ENCODE measurements at regions not wholly inside any gene's neighbourhood (a gene's known extent, or its start where the extent isn't known, plus 50 kb on each side); places are given as distances from the start of the nearest gene placed in this dataset.
"Not testable (repeated sequence)": the region's sequence is repeated elsewhere in the genome, so short reads cannot be mapped to it uniquely, and the experiment has no call there.

DNA sequence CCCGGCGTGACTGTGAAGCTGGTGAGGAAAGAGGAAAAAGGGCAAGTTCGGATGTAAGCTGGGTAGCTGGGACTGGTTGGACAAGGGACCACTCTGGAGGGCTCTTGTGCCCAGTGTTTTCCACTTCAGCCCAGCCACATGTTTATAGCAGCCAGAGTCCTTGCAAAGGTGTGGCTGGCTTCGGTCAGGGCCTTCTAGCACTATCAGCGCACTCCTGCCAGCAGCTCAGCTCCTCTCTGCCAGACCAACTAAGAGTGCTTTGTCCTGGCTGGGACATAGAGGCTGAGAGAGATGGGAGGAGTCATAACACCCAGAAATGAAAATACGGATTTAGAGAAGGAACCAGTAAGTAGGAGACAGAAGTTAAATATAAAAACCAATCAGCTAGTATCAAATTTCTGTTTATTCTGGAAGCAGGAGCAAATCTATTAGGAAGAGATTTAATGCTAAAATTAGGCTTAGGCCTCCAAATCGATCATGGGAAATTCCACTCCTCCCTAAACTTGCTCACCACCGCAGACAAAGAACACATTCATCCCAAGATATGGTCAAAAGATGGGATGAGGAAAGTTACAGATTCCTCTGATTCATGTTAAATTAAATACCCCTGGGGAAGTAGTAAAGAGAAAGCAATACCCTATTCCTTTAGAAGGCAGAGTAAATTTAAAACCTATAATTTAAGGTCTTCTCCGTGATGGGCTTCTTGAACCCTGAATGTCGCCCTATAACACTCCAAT lies 135.0 kb downstream of the RALA start:
- DNase-seq, result no peak

DNA sequence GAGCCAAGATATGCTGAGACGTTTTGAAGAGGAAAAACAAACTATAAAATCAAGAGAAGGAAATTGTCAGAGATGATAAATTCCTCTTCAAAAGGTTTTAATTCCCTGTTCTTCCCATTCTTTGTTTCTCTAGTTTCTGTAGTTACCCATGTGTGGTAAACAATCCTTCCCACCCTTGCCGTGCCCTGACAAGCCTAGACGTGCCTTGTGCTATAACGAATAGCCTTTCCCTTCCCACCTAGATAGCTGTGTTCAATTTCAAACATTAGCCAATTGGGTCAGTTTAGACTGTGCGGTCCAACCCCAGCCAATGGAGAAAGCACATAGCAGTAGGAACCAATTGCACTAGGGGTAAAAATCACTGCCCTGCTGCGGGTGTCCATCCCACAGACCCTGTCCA lies 138.1 kb downstream of the RALA start:
- no peak for DNase-seq

DNA sequence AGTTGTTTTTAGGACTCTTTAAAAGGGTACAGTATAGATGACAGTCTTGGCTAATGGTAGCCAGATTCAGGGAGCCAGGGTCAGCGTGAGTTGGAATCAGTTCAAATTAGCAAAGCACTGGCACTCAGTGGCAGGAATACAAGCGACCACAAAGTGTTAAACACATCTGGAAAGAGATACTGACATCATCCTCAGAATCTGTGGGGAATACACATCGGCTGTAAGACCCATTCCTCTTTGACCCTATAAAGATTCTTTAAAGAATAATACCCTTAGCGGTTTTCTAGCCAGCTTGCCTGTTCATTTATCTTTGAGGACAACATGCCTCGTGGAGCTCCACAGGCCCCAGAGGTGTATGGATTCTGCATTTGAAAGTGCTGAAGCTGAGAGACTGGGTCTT lies 139.1 kb downstream of the RALA start:
- DNase-seq, result not testable (repeated sequence)

DNA sequence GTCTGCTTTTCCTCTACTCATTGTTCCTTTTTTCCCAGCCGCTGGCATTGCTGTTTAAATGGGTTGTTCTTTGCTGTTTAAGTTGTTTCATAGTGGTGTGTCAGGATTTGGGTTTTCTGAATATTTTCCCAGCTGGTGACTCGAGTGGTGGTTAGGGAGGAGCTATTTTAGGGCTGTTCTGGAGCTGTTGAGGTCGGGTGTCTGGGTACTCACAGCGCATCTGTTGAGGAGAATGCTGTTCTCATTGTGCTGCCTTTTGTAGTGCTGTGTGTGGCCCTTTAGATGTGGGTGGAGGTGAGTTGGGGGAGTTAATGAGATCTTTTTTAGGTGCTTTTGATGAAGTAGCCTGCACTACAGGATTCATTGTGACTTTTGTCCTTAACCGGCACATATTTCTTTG lies 139.5 kb downstream of the RALA start:
- DNase-seq, result peak in 1 of 56 donors; percentile 8

DNA sequence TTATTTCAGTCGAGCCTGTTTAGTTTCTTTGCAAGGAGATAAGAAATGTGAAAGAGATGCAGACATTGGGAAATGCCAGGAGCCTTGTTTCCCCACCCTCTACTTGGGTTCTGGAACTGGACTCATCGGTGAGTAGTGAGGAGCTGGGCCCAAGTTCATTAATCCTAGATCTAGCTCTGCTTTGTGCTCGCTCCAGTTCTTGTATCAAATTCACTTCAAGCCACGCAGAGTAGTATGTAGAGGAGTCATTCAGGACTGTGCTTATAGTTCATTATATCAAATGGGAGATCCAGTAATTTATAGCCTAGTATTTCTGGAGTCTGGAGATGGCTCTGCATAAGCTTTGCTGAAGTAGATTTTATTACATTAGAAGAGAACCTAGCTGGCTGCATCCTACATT lies 142.5 kb downstream of the RALA start:
- DNase-seq, result not testable (repeated sequence)

DNA sequence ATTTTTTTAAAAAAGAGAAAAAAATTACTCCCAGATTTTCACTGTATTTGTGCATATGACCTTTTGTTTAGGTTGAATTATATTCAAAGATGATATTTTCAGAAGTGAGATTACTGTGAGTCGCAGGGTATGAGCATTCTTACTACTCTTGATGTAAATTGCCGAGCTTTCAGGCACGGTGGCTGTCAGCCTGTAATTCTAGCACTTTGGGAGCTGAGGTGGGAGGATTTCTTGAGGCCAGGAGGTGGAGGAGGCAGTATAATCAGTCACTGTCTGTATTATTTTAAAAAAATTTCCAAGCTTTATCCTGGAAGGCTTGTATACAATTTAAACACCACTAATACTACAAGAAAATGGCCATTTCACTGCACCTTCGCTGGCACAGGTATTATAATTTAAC lies 145.1 kb downstream of the RALA start:
- DNase-seq, result not testable (repeated sequence)

DNA sequence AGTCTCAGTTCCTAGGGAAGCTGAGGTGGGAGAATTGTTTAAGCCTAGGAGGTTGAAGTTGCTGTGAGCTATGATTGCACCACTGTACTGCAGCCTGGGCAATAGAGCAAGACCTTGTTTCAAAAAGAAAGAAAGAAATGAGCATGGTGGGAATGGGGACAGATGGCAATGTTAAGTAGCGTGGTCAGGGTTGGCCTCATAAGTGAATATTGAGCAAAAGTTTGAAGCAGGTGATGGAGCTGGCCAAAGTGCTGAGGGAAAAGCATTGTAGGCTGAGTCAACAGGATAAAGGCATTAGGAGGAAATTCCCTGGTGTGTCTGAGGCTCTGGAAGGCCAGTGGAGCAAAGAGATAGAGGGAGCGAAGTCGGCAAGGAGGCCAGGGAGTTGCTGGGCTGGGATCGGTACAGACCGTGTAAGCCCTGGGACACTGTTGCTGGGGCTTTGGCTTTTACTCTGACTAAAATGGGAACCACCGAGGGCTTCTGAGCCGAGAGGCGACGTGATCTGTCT lies 151.0 kb downstream of the RALA start:
- DNase-seq, result not testable (repeated sequence)

DNA sequence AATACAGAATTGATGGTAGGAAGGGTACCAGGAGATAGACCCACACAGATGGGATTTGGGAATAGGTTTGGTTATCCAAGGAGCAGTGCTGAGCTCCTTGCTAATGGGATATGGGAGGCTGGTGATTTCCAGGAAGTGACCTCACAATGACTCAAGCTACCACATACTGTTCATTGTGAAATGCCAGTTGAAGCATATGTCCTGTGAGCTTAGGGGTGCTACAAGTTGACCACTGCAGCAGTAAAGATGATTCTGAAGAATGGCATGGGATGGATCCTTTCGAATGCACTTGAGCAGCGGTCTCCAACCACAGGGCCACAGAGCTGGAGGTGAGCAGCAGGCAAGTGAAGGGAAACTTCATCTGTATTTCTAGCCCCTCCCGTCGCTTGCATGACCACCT lies 158.2 kb downstream of the RALA start:
- DNase-seq, result not testable (repeated sequence)

DNA sequence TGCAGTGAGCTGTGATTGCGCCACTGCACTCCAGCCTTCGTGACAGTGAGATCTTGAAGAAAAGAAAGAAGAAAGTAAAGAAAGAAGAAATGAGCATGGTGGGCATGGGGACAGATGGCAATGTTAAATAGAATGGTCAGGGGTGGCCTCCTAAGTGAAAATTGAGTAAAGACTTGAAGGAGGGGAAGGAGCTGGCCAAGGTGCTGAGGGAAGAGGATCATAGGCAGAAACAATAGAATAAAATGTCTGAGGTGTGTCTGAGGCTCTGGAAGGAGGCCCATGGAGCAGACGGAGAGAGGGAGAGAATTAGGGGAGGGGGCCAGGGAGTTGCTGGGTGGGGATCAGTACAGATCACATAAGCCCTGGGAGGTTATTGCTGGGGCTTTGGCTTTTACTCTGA lies 163.1 kb downstream of the RALA start:
- not testable (repeated sequence) for DNase-seq

DNA sequence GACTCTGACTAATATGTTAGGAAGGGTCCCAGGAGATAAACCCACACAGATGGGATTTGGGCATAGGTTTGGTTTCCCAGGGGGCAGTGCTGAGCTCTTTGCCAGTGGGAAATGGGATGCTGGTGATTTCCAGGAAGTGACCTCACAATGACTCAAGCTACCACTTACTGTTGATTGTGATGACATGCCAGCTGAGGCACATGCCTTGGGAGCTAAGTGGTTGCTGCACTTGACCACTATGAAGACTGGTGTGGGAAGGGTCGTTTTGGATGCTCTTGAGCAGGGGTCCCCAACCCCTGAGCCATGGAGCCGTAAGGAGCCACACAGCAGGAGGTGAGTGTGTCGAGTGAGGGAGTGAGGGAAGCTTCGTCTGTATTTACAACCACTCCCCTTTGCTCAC lies 159.0 kb upstream of the CDK13 start:
- DNase-seq, result not testable (repeated sequence)

DNA sequence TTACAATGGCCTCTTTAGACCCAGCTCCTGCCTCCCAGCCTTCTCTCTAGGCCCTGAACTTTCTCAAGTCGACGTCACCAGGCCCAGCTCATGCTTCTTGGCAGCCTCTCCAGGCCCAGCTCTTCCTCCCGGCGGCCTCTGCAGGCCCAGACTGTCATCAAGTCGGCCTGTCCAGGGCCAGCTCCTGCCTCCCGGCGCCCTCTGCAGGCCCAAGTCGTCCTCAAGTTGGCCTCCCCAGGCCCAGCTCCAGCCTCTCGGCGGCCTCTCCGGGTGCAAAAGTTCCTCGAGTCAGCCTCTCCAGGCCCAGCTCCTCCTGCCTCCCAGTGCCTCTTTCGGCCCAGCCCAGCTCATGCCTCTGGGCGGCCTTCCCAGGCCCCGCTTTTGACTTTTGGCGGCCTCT lies 158.1 kb upstream of the CDK13 start:
- not testable (repeated sequence) for DNase-seq

DNA sequence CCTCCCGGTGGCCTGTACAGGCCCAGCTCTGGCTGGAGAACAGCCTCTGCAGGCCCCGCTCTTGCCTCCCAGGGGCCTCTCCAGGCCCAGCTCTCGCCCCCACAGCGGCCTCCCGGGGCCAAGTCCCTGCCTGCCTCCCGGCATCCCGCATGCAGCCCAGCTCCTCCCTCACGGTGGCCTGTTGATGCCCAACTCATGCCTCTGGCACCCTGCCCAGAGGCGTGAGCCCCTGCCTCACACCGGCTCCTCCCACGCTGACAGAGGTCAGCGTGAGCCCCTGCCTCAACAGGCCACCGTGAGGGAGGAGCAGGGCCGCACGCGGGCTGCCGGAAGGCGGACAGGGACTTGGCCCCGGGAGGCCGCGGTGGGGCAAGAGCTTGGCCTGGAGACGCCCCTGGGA lies 157.0 kb upstream of the CDK13 start:
- DNase-seq, result not testable (repeated sequence)

DNA sequence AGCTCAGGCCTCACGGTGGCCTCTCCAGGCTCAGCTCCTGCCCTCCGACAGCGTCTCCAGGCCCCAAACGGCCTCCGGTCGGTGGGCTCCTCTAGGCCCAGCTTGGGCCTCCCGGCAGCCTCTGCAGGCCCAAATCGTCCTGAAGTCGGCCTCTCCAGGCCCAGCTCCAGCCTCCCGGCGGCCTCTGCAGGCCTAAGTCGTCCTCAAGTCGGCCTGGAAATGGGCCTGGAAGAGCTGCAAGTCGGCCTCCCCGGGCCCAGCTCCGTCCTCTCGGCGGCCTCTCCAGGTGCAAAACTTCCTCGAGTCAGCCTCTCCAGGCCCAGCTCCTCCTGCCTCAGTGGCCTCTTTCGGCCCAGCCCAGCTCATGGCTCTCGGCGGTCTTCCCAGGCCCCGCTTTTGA lies 156.2 kb upstream of the CDK13 start:
- not testable (repeated sequence) for DNase-seq

DNA sequence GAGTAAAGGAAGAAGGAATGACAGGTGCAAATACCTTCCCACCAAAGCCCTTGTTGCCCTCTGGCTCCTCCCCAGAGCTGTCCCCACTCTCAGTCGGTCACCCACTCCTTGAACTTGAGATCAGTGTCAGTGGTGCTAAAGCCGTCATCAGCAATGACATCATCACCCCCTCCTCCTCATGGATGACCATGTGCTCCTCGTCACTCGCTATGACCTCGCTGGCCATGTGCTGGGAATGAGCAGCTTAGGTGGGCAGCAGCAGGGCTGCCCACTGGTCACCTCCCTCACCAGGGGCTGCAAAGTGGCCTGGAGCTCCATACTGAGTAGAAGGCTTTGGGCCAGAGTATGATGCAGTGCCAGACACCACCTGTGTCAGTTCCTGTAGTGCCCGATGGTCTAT lies 153.1 kb upstream of the CDK13 start:
- DNase-seq, result not testable (repeated sequence)

DNA sequence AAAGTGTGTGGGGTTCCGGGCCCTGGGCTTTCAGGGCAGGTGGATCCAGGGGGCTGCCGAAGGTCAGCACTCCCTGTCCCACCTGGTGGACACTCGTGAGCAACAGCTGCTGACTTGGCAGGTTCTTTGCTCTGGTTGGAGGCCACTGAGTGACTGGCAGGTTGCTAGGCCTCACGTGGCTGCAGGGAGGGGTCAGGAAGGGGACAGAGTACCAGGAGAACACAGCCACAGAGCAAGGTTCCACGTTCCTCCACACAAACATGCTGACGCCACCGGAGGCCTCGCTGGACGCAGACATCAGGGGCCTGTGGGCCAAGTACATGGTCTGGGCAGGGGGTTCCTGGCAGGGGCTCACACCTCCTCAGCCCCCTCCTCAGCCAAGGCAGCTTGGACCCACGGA lies 152.0 kb upstream of the CDK13 start:
- DNase-seq, result not testable (repeated sequence)

DNA sequence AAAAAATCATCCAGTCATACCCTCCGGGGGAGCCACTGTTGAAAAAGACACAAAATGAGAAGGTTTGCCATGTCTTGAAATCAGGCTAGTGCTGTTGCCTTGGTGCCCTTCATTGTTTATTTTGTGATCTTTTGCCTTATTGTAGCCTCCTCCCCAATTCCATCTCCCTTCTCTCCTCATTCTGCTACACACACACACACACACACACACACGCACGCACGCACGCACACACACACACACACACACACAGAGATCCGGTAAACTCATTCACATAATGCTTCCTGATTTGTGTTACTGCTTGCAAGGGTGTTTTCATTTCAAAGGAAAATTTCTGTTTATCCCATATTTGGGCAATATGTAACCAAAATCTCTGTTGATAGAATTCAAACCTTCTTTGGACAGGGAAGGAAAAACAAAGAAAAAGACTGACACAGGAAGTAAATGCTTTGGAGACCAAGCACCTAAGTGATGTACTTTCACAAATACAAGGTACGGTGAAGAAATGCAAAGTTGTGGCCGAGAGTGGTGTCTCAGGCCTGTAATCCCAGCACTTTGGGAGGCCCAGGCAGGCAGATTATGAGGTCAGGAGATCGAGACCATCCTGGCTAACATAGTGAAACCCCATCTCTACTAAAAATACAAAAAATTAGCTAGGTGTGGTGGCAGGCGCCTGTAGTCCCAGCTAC lies 141.1 kb upstream of the CDK13 start:
- DNase-seq, result no peak

DNA sequence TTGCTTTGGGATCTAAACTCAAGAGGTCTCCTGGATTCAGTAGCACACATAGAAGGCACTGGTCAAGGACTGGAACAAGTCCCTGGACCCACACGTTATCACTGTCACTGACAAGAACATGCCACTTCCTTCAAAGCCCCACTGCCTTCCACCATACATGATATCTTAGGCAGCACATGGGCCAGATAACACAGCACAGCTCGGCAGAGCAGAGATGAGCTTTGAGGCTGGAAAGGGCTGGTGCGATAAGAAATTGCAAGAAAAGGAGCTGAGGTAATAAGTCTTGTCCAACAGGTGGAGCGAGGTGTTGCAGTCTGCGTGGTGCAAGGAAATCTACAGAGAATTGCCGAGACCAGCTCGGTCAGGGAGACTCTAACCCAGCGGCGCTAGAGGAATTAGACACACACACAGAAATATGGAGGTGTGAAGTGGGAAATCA lies 139.8 kb upstream of the CDK13 start:
- no peak for DNase-seq

DNA sequence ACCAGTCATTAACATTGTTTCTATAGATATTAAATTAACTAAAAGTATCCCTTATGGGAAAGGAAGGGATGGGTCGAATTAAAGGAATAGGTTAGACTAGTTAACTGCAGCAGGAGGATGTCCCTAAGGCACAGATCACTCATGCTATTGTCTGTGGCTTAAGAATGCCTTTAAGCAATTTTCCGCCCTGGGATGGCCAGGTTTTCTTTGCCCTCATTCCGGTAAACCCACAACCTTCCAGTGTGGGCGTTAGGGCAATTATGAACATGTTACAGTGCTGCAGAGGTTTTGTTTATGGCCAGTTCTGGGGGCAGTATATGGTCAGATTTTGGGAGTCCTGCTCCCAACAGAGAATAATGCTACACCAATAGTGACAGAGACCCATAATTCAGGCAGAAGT lies 139.3 kb upstream of the CDK13 start:
- no peak for DNase-seq

DNA sequence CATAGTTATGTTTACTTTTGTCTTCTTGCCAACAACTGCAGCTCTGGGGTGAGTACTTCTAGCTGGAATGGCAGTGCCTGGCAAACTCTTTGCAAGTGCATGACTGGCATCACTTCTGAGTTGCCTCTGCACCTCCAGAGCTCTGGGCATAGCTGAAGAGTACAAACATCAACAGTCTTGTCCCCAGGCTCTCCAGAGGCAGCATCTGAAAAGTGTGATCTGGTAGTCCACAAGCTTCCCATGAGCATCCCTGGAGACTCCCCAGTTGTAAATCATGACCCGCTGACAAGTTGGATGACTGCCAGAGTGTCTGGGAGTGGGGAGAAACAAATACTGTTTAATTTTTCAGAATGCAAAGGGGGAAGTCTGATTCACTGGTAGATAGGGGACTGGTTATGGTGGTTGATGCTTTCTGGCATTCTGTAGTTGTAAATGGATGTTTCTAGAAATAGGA lies 138.9 kb upstream of the CDK13 start:
- no peak for DNase-seq

DNA sequence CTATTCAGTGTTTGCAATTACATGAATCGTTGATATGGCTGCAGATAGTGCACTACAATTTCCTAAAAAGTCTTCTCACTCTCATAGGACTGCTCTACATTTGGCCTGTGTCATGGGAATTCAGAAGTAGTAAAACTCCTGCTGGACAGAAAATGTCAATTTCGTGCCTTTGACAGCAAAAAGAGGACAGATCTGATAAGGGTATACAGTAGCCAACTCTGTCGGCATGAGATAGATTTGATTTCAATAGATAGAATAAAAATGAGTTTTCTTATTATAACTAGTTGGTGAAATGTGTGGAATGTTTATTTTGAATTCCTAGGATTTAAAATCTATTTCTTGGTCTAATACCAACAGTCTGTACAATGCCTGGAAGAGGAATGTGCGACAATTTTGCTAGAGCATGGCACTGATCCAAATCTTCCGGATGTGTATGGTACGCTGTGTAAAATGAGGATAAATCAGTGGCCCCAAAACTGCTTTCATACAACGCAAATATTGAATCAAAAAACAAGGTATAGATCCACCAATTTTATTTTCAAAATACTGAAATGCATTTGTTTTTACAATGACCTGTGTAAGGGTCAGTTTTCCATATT lies 133.5 kb upstream of the CDK13 start:
- DNase-seq, result no peak

DNA sequence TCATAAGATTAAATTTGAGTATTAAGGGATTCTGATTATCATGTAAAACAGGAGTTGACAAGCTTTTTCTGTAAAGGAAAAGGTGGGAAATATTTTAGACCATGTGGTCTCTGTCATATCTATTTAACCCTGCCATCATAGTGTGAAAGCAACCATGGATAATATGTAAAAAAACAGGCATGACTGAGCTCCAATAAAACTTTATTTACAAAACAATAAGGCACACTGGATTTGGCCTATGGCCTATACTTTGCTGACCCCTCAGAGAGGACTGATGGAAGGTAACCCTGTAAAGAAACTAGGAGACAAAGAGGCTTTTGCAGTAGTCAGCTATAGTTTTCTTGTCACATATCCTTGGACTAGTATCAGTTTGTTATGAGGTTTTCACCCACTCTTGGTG lies 130.5 kb upstream of the CDK13 start:
- DNase-seq, result no peak

DNA sequence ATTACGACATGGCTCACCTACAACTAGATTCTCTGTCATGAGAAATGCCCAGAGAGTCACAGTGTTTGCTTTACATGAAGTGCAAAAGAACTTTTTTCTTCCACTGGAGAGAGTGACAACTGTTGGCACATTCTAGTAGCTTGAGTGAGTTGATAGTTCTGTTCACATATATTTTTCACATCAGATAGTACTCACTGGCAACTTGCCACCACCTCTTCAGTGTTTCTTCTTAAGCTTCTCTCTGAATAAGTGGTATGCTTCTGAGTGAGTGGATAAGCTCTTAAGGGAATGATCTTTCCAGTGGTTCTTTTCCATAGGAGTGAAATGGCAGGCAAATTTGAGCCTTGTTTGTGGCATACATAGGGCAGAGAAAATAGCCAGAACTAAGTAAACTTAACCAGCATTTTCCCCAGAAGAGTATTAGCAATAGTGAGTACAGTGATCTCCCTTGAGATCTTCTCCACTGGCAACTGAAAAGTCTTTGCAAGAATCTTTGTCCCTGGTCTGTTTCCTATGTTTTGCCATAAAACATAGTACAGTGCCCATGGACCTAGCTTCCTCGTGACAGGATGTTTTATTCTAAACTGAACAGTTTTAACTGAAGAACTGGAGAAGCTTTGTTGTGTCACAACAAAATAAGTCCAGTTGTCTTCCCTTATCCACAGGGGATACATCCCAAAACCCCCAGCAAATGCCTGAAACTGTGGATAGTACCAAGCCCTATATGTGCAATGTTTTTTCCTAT lies 125.4 kb upstream of the CDK13 start:
- no peak for DNase-seq
